H7 (cell line): ENCODE measurements at regions not wholly inside any gene's neighbourhood (a gene's known extent, or its start where the extent isn't known, plus 50 kb on each side); places are given as distances from the start of the nearest gene placed in this dataset.

Source experiments
- DNase-seq: peaks from one replicate; pipeline ENCODE4 v3.0.0; 2012
- H3K27me3 ChIP-seq: 2 replicates; pipeline ENCODE4 v1.6.0; 2011; ENCODE audit warnings: mild to moderate bottlenecking, low read length; ENCODE audit not compliant: control insufficient read depth, insufficient read depth
- H3K36me3 ChIP-seq: replicated peaks from 2 replicates; pipeline ENCODE4 v1.5.1; 2011; ENCODE audit warnings: low read length; ENCODE audit not compliant: control insufficient read depth, insufficient read depth
- H3K4me3 ChIP-seq: 2 replicates; pipeline ENCODE4 v1.5.1; 2011; ENCODE audit warnings: low read depth, mild to moderate bottlenecking, control low read depth, low read length, moderate library complexity; ENCODE audit not compliant: insufficient read depth

- H3K27me3 ChIP-seq, result peaks cover 19% of the 10 kb centered on the region
- no peak overlapping the region for H3K4me3 ChIP-seq
- H3K36me3 ChIP-seq, result no peaks in the 10 kb centered on the region
- DNase-seq, result peak; percentile 12
These were observed 248.5 kb upstream of the RPL38 start for GRCh38 chr17:73954951-73955350.

DNA sequence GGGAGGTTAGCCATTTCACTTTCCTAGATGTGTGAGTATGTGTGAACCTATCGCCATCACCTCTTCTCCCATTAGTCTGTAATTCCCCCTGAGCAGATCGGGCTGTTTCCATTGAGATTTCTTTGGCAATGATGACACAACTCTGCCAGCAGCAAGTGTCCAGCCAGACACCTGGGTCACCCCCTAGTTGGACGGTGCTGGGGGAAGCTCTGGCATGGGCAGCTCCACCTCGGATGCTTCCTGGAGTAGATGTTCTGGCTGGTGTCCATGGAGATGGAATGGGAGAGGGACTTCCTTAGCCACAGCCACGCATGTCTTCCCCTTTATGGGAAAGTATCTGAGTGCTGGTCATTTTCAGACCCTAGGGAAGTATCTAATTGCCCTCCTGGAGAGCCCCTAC, 247.9 kb upstream of the RPL38 start:
- no peak overlapping the region for H3K4me3 ChIP-seq
- DNase-seq, result peak; percentile 12
- H3K36me3 ChIP-seq, result no peaks in the 10 kb centered on the region
- peaks cover 19% of the 10 kb centered on the region for H3K27me3 ChIP-seq

GRCh38 chr17:73956169-73956568, 247.3 kb upstream of the RPL38 start:
- Histone ChIP-seq H3K27me3 (peaks cover 18% of the 10 kb centered on the region), H3K36me3 (no peaks in the 10 kb centered on the region), H3K4me3 (no peak overlapping the region)
- DNase-seq, result no peak

- no peak overlapping the region for H3K4me3 ChIP-seq
- H3K36me3 ChIP-seq, result no peaks in the 10 kb centered on the region
- H3K27me3 ChIP-seq, result peaks cover 12% of the 10 kb centered on the region
- peak; percentile 92 for DNase-seq
These were observed 246.6 kb upstream of the RPL38 start for GRCh38 chr17:73956595-73957465.

DNA sequence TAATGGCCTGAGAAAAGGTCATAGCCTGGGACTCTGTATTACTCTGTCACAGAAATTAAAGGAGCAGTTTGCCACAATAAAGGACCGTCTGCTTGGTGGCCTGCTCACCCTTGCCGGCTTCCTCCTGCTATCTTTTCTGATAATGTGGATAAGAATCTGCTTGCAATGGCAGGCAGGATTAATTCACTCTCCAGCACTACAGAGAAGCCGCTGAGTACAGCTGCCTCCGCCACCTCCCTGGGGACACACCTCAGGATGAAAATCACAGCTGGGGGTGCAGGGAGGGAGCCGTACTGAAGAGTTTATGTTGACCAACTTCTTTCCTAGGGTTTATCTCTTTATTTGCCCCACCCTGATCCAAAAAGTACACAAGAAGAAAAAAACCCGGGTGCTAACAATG, 245.9 kb upstream of the RPL38 start:
- no peak overlapping the region for H3K4me3 ChIP-seq
- peaks cover 5% of the 10 kb centered on the region for H3K27me3 ChIP-seq
- DNase-seq, result peak; percentile 15
- H3K36me3 ChIP-seq, result no peaks in the 10 kb centered on the region

DNA sequence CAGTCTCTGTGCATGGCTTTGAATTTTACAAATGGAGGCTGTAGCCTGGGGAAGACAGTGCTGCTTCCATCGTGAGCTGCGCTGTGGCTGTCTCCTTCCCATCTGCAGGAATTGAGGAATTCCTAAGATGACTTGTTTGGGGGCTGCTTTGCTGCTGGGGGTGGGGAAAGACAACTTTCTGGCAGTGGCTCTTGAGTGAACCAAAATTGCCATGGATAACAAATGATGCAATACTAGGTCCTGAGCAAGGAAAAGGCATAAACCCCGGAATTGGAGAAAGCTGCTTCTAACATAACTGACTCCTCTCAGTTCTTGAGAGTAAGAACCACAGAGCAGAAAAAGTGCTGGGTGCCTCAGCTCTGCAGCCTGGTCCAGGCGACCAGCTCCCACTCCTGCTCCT, 245.0 kb upstream of the RPL38 start:
- H3K4me3 ChIP-seq, result no peak overlapping the region
- H3K27me3 ChIP-seq, result no peaks in the 10 kb centered on the region
- DNase-seq, result peak; percentile 13
- H3K36me3 ChIP-seq, result no peaks in the 10 kb centered on the region

GRCh38 chr17:73960469-73960868, 243.0 kb upstream of the RPL38 start:
- Histone ChIP-seq H3K4me3 (no peak overlapping the region), H3K27me3 (no peaks in the 10 kb centered on the region), H3K36me3 (no peaks in the 10 kb centered on the region)
- DNase-seq, result no peak

DNA sequence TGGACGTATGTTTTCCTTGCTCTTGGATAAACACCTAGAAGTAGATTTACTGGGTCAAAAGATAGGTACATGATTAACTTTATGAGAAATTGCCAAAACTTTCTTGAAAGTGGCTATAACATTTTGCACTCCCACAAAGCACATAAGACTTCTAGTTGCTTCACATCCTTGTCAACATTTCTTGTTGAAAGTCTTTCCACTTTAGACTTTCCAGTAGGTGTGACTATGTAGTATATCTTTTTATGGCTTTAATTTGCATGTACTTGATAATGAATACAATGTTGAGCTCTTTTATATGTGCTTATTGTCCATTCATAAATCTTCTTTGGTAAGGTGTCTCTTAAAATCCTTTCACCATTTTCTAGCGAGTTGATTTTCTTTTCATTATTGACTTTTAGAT, 241.2 kb upstream of the RPL38 start:
- no peak for DNase-seq

DNA sequence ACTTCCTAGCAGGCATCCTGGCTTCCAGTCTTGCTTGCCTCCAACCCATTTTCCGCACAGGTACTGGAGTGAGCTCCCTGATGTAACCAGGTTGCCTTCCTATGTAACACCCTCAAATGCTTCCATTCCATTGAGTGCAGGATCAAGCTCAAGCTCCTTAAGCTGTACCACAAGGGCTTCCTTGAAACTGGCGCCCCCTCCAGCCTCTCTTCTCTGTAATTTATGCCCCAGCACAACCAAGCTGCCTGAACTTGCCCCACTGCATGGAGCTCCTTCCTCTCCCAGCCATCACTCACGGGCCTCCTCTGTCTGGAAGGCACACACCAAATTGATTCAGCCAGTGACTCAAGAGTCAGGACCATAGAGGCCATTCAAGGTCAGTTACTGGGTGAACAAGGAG, 234.8 kb upstream of the RPL38 start:
- H3K36me3 ChIP-seq, result no peaks in the 10 kb centered on the region
- H3K4me3 ChIP-seq, result no peak overlapping the region
- no peaks in the 10 kb centered on the region; the same call in 1 of the 2 replicates for H3K27me3 ChIP-seq
- peak; percentile 47 for DNase-seq

More for the DNA sequence above, 241.2 kb upstream of the RPL38 start:
- Histone ChIP-seq H3K27me3 (no peaks in the 10 kb centered on the region), H3K36me3 (no peaks in the 10 kb centered on the region), H3K4me3 (no peak overlapping the region)

- Histone ChIP-seq H3K36me3 (no peaks in the 10 kb centered on the region), H3K4me3 (no peak overlapping the region), H3K27me3 (no peaks in the 10 kb centered on the region; the same call in 1 of the 2 replicates)
- peak; percentile 4 for DNase-seq
These were observed 233.5 kb upstream of the RPL38 start for GRCh38 chr17:73969956-73970355.

- H3K36me3 ChIP-seq, result no peaks in the 10 kb centered on the region
- no peaks in the 10 kb centered on the region; the same call in 1 of the 2 replicates for H3K27me3 ChIP-seq
- peak; percentile 7 for DNase-seq
- no peak overlapping the region for H3K4me3 ChIP-seq
These were observed 232.4 kb upstream of the RPL38 start for GRCh38 chr17:73971127-73971526.

DNA sequence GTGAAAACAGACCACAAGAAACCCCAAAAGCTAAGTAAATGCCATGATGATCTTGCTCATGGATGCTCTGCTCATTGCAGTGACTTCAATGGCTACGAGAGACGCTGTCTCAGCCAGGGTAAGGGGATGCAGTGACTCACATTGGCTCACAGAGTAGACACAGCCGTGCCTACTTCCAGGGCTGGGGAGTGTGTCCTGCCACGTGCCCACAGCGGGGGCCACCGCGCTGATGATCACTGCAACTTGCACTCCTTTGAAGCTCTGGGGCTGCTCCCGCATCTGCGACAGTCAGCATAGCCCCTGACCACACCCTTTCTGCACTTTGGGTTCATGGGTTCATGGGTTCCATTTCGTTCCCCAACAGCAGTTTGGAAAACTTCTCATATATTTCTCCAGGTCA, 231.4 kb upstream of the RPL38 start:
- DNase-seq, result peak; percentile 10
- Histone ChIP-seq H3K36me3 (no peaks in the 10 kb centered on the region), H3K27me3 (no peaks in the 10 kb centered on the region; the same call in 1 of the 2 replicates), H3K4me3 (no peak overlapping the region)

- no peaks in the 10 kb centered on the region; the same call in 1 of the 2 replicates for H3K27me3 ChIP-seq
- no peak overlapping the region for H3K4me3 ChIP-seq
- peak; percentile 13 for DNase-seq
- H3K36me3 ChIP-seq, result no peaks in the 10 kb centered on the region
These were observed 230.6 kb upstream of the RPL38 start for GRCh38 chr17:73972901-73973300.

DNA sequence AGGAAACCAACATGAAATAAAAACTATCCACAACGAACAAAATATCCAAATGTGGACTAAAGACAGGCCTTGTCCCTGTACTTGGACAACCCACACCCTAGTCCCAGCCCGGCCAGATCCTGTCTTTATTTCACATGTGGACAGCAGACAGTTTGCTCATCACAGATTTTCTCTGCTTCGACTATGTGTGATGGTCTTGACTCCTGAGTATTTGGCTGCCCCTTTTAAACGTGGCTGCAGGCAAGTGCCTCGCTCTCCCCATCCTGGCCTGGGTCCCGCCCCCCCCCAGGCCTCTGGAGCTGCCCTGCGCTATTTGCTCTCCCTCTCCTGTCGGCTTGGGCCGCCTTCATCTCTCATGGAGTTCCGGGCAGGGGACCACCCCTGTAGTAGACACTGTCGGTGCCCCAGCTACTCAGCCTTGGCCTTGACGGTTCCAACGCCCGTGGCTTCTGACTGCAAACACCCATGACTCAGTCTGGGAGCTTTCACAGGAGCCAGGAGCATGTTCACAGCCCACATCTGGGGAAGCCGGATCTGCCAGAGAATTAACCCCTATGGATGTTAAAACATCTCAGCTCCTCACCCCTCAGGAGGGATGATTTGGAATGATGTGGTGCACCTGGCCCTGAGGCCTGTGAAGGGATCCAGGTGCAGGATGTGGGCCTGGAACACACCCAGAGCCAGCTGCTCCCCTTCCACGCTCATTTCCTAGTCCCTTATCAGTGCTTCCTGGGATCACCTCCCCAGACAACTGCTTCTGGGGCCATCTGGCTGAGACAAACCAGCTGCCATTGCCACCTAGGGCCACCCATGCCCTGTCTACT, 229.7 kb upstream of the RPL38 start:
- Histone ChIP-seq H3K27me3 (no peaks in the 10 kb centered on the region; the same call in 1 of the 2 replicates), H3K4me3 (no peak overlapping the region), H3K36me3 (no peaks in the 10 kb centered on the region)
- DNase-seq, result peak; percentile 32

DNA sequence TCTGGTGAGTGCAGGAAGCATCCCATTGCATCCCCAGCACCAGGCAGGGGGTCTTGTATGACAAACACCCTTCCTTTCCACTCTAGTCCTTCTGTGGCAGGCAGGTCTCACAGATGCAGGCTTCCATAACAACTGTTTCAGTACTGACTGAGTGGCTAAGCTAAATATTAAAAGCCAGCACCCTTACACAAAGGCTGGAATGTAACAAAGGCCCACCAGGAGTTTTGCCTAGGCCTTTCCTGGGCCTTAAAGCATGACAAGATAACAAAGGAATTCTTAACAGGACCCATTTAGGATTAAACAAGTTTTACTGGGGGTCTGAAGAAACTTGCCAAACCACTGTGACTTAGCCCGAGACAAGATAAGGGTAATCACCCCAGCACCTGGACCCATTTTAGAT, 228.9 kb upstream of the RPL38 start:
- Histone ChIP-seq H3K36me3 (no peaks in the 10 kb centered on the region), H3K4me3 (no peak overlapping the region), H3K27me3 (no peaks in the 10 kb centered on the region; the same call in 1 of the 2 replicates)
- DNase-seq, result peak; percentile 42
